OCI-LY3 (cell line): ENCODE measurements at regions not wholly inside any gene's neighbourhood (a gene's known extent, or its start where the extent isn't known, plus 50 kb on each side); places are given as distances from the start of the nearest gene placed in this dataset.

Experiments used
- H2AFZ ChIP-seq: fragments of 200-600, 300-600 bp; shearing (Covaris generic); 2 replicates; pipeline ENCODE4 v1.6.0; 2014; ENCODE audit warnings: antibody characterized with exemption, low read depth, low read length
- H3K27ac ChIP-seq: fragments of 200-600, 300-600 bp; sonication (generic); 2 replicates; pipeline ENCODE4 v1.5.1; 2014; ENCODE audit warnings: mild to moderate bottlenecking, low read length, moderate library complexity, mixed read lengths
- H3K27me3 ChIP-seq: fragments of 200-600, 300-600 bp; sonication (generic); 2 replicates; pipeline ENCODE4 v1.6.1; 2014; ENCODE audit warnings: low read depth, low read length, mixed read lengths
- H3K36me3 ChIP-seq: fragments of 200-600, 300-600 bp; sonication (generic); replicated peaks from 2 replicates; pipeline ENCODE3; 2014; ENCODE audit warnings: low read depth, low read length, mixed read lengths
- H3K4me1 ChIP-seq: fragments of 300-600, 200-600 bp; sonication (generic); 2 replicates; pipeline ENCODE4 v1.6.1; 2014; ENCODE audit warnings: low read length, mixed read lengths
- H3K4me2 ChIP-seq: fragments of 200-600, 300-600 bp; sonication (generic); 2 replicates; pipeline ENCODE4 v1.6.1; 2014; ENCODE audit warnings: low read length, mixed read lengths
- H3K4me3 ChIP-seq: fragments of 300-600, 200-600 bp; sonication (generic); 2 replicates; pipeline ENCODE4 v1.5.1; 2014; ENCODE audit warnings: antibody characterized with exemption, mild to moderate bottlenecking, low read length, moderate library complexity
- H3K79me2 ChIP-seq: fragments of 300-600, 200-600 bp; shearing (Covaris generic); 2 replicates; pipeline ENCODE4 v1.6.1; 2014; ENCODE audit warnings: mild to moderate bottlenecking, low read length, mixed read lengths
- H3K9ac ChIP-seq: fragments of 300-600, 200-600 bp; shearing (Covaris generic); 2 replicates; pipeline ENCODE4 v1.6.0; 2014; ENCODE audit warnings: mild to moderate bottlenecking, low read length, moderate library complexity
- H3K9me3 ChIP-seq: fragments of 200-600, 300-600 bp; shearing (Covaris generic); 2 replicates; pipeline ENCODE4 v1.6.1; 2014; ENCODE audit warnings: low read length, mixed read lengths; ENCODE audit not compliant: insufficient read depth
- H4K20me1 ChIP-seq: fragments of 200-600, 300-600 bp; sonication (generic); 2 replicates; pipeline ENCODE4 v1.6.1; 2016; ENCODE audit warnings: low read length, mixed read lengths; ENCODE audit not compliant: insufficient read depth
- CTCF ChIP-seq: fragments of 200-600, 300-600 bp; sonication (generic); IDR thresholded peaks from 2 replicates; pipeline ENCODE4 v1.5.1; 2014; ENCODE audit warnings: antibody characterized with exemption, low read length, low read depth
- EZH2phosphoT487 ChIP-seq: fragments of 200-600 bp; shearing (Covaris generic); IDR thresholded peaks from 2 replicates; pipeline ENCODE4 v1.6.1; 2018; ENCODE audit warnings: antibody characterized with exemption, mixed run types, low read depth

- H3K27ac ChIP-seq, result no peak overlapping the region
- H3K79me2 ChIP-seq, result no peaks in the 10 kb centered on the region
- no peak overlapping the region for H3K9ac ChIP-seq
- no peaks in the 10 kb centered on the region for H3K36me3 ChIP-seq
- TF ChIP-seq EZH2phosphoT487 (no peak), CTCF (no peak)
- H3K27me3 ChIP-seq, result no peaks in the 10 kb centered on the region
- H3K4me1 ChIP-seq, result no peaks in the 10 kb centered on the region
- H4K20me1 ChIP-seq, result no peaks in the 10 kb centered on the region
- no peak overlapping the region for H3K4me3 ChIP-seq
- H3K4me2 ChIP-seq, result no peak overlapping the region
- no peak overlapping the region for H2AFZ ChIP-seq
- no peaks in the 10 kb centered on the region for H3K9me3 ChIP-seq
These were observed 361.6 kb upstream of the MAP2 start for GRCh38 chr2:209062210-209062609.

GRCh38 chr2:209070262-209070661 lies 353.6 kb upstream of the MAP2 start:
- H3K9me3 ChIP-seq, result no peaks in the 10 kb centered on the region
- TF ChIP-seq CTCF (no peak), EZH2phosphoT487 (no peak)
- no peak overlapping the region for H3K27ac ChIP-seq
- H3K9ac ChIP-seq, result no peak overlapping the region
- no peak overlapping the region for H3K4me2 ChIP-seq
- no peaks in the 10 kb centered on the region for H3K36me3 ChIP-seq
- H4K20me1 ChIP-seq, result no peaks in the 10 kb centered on the region
- no peaks in the 10 kb centered on the region for H3K4me1 ChIP-seq
- no peaks in the 10 kb centered on the region for H3K27me3 ChIP-seq
- no peak overlapping the region for H2AFZ ChIP-seq
- no peak overlapping the region for H3K4me3 ChIP-seq
- H3K79me2 ChIP-seq, result no peaks in the 10 kb centered on the region

GRCh38 chr2:209073151-209073550 lies 350.7 kb upstream of the MAP2 start:
- H3K4me2 ChIP-seq, result no peak overlapping the region
- no peaks in the 10 kb centered on the region for H3K36me3 ChIP-seq
- H3K4me1 ChIP-seq, result no peaks in the 10 kb centered on the region
- no peak overlapping the region for H3K9ac ChIP-seq
- H2AFZ ChIP-seq, result no peak overlapping the region
- H4K20me1 ChIP-seq, result no peaks in the 10 kb centered on the region
- H3K4me3 ChIP-seq, result no peak overlapping the region
- no peaks in the 10 kb centered on the region for H3K79me2 ChIP-seq
- H3K9me3 ChIP-seq, result no peaks in the 10 kb centered on the region
- H3K27me3 ChIP-seq, result no peaks in the 10 kb centered on the region
- no peak for TF ChIP-seq EZH2phosphoT487
- TF ChIP-seq CTCF, result no peak
- no peak overlapping the region for H3K27ac ChIP-seq

- Histone ChIP-seq H4K20me1 (no peaks in the 10 kb centered on the region), H3K36me3 (no peaks in the 10 kb centered on the region), H3K9me3 (no peaks in the 10 kb centered on the region), H3K4me1 (no peaks in the 10 kb centered on the region), H3K27ac (no peak overlapping the region), H3K9ac (no peak overlapping the region), H3K4me3 (no peak overlapping the region), H3K79me2 (no peaks in the 10 kb centered on the region), H3K4me2 (no peak overlapping the region), H3K27me3 (no peaks in the 10 kb centered on the region), H2AFZ (no peak overlapping the region)
- TF ChIP-seq EZH2phosphoT487 (no peak), CTCF (no peak)
These were observed 349.1 kb upstream of the MAP2 start for GRCh38 chr2:209074711-209075110.
